ENCODE measurements at regions not wholly inside any gene's neighbourhood (a gene's known extent, or its start where the extent isn't known, plus 50 kb on each side); places are given as distances from the start of the nearest gene placed in this dataset.

DNA sequence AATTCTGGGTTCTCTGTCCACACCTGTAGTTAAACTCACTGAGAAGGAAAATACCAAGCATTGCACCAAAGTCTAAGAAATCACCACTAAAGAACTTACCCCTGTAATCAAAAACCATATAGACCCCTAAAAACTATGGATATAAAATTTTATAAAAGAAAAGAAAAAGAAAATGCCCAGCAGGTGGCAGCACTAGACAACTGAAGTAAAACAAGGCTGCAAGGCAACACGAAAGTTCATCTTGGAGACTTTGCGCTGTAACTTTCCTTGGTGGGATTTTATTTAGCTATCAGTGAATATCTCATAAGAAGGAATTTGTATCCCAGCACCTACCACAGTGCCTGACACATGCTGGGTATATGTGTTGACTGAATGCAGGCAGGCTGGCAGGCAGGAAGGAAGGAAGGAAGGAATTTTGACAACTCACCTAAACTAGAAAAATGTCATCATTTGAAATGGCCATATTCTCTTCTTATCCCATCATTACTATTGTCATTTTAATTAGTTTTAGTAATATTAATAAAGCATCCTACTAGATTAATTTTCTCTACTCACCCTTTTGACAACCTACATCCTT, 68.2 kb upstream of the ETV6 start:
- Histone ChIP-seq H3K79me2 (ENCODE audit: insufficient read depth, low read length) (no peaks in the 10 kb centered on the region), H2AFZ (ENCODE audit: low read length) (peak overlapping the region; percentile 14), H3K27ac (ENCODE audit: insufficient read length, low read depth, low read length) (no peak overlapping the region), H3K4me2 (ENCODE audit: insufficient read depth, insufficient read length, low read length) (no peak overlapping the region), H4K20me1 (ENCODE audit: control insufficient read depth, insufficient read depth, insufficient read length) (no peaks in the 10 kb centered on the region), H3K4ac (ENCODE audit: low read depth, low read length) (no peak overlapping the region), H2AK5ac (ENCODE audit: insufficient read length, low read length) (no peak overlapping the region), H3K23me2 (ENCODE audit: insufficient read length, low read depth, low read length, poor library complexity, severe bottlenecking) (no peaks in the 10 kb centered on the region), H3T11ph (ENCODE audit: low read length) (no peak overlapping the region), H3K56ac (ENCODE audit: insufficient read length, low read depth, low read length) (no peak overlapping the region), H3K79me1 (ENCODE audit: insufficient read depth, low read depth, low read length, poor library complexity, severe bottlenecking) (no peaks in the 10 kb centered on the region), H3K27me3 (ENCODE audit: insufficient read depth, low read length) (no peaks in the 10 kb centered on the region), H2BK120ac (ENCODE audit: low read depth, low read length, poor library complexity, severe bottlenecking) (no peak overlapping the region), H4K5ac (ENCODE audit: insufficient read length, low read depth, low read length) (no peak overlapping the region), H2BK5ac (ENCODE audit: insufficient read length, low read length) (no peak overlapping the region), H3K9me3 (ENCODE audit: control insufficient read depth, low read depth, low read length) (no peaks in the 10 kb centered on the region), H3K18ac (ENCODE audit: insufficient read length, low read depth, low read length) (no peak overlapping the region), H3K9ac (ENCODE audit: extremely low read depth, insufficient read length, low read length) (no peak overlapping the region), H4K91ac (ENCODE audit: insufficient read length, low read depth, low read length) (no peak overlapping the region), H4K8ac (replicated peaks; ENCODE audit: insufficient read length, low read depth, low read length) (no peak overlapping the region), H3K23ac (ENCODE audit: insufficient read length, low read depth, low read length) (no peak overlapping the region), H2BK12ac (ENCODE audit: insufficient read length, low read depth, low read length) (no peak overlapping the region), H2BK20ac (ENCODE audit: low read depth, low read length, poor library complexity, severe bottlenecking) (no peak overlapping the region), H3K4me1 (ENCODE audit: insufficient read depth, low read length) (no peaks in the 10 kb centered on the region), H2BK15ac (ENCODE audit: low read depth, low read length) (no peak overlapping the region), H3K14ac (ENCODE audit: insufficient read depth, low read length) (no peak overlapping the region)
- H3K4me3 Mint-ChIP-seq: no peak overlapping the region
- H3K36me3 Mint-ChIP-seq (ENCODE audit: insufficient read depth in 1 of 3, low read depth in 3 of 3): no peaks in the 10 kb centered on the region
- WGBS (ENCODE audit: extremely low coverage, insufficient read length, low lambda C conversion rate): no CpG with 5 or more reads among the region's 2 CpGs
- H3K4me1 Mint-ChIP-seq: peaks cover 13 to 19% of the 10 kb centered on the region in 2 experiments
- H3K9me3 Mint-ChIP-seq: no peaks in the 10 kb centered on the region; a peak in 1 of 5 replicates
- H3K27me3 Mint-ChIP-seq (ENCODE audit: low read depth): no peaks in the 10 kb centered on the region
- DNase-seq: no peak
- H3K27ac Mint-ChIP-seq: peak overlapping the region in 1 of 3 experiments; percentile 94; a peak in 2 of 7 replicates
- TF ChIP-seq, protein P1, sequence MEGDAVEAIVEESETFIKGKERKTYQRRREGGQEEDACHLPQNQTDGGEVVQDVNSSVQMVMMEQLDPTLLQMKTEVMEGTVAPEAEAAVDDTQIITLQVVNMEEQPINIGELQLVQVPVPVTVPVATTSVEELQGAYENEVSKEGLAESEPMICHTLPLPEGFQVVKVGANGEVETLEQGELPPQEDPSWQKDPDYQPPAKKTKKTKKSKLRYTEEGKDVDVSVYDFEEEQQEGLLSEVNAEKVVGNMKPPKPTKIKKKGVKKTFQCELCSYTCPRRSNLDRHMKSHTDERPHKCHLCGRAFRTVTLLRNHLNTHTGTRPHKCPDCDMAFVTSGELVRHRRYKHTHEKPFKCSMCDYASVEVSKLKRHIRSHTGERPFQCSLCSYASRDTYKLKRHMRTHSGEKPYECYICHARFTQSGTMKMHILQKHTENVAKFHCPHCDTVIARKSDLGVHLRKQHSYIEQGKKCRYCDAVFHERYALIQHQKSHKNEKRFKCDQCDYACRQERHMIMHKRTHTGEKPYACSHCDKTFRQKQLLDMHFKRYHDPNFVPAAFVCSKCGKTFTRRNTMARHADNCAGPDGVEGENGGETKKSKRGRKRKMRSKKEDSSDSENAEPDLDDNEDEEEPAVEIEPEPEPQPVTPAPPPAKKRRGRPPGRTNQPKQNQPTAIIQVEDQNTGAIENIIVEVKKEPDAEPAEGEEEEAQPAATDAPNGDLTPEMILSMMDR (conservative IDR thresholded peaks at IDR 0.05): peak; percentile 84
